GM04503 (cell line): ENCODE measurements at regions not wholly inside any gene's neighbourhood (a gene's known extent, or its start where the extent isn't known, plus 50 kb on each side); places are given as distances from the start of the nearest gene placed in this dataset.
A peak's percentile ranks its signal among the peaks of the same experiment; 100 is the strongest.

ENCODE experiments used
- DNase-seq: peaks from one replicate; pipeline ENCODE4 v3.0.0-alpha.2; 2012; ENCODE audit warnings: low read depth

DNA sequence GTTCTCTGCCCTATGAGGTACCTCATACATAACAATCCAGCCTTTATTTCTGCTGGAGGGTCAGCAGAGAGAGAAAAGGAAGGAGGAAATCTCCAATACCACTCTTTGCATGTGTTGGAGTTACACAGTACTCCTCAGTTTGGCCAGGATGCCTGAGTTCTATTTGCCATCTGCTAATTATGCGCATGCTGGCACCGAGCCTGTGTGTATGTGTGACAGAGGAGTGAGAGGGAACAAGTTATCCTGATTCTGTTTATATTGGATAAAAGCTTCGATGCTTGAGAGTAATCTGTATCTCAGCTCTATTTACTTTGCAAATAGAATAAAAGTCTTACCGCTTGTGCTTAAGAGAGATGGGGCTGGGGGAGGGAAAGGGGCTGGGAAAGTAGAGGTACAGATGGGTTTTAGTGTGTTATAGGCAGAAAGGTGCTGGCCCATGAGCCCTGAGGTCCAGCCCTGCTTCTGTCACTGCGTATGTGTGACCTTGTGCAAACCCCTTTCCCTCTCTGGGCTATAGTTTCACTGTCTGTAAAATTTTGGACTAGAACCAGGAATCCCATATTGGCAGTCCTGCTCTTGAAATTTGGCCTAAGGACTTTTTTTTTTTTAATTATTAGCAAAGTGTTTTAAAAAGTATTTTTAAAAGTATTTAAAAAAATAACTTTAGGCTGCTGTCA lies 54.5 kb upstream of the PLXNA2 start:
- no peak for DNase-seq

- no peak for DNase-seq
These were observed 56.0 kb upstream of the PLXNA2 start for GRCh38 chr1:208300084-208300770.

- no peak for DNase-seq
These were observed 58.6 kb upstream of the PLXNA2 start for GRCh38 chr1:208302699-208303238.

DNA sequence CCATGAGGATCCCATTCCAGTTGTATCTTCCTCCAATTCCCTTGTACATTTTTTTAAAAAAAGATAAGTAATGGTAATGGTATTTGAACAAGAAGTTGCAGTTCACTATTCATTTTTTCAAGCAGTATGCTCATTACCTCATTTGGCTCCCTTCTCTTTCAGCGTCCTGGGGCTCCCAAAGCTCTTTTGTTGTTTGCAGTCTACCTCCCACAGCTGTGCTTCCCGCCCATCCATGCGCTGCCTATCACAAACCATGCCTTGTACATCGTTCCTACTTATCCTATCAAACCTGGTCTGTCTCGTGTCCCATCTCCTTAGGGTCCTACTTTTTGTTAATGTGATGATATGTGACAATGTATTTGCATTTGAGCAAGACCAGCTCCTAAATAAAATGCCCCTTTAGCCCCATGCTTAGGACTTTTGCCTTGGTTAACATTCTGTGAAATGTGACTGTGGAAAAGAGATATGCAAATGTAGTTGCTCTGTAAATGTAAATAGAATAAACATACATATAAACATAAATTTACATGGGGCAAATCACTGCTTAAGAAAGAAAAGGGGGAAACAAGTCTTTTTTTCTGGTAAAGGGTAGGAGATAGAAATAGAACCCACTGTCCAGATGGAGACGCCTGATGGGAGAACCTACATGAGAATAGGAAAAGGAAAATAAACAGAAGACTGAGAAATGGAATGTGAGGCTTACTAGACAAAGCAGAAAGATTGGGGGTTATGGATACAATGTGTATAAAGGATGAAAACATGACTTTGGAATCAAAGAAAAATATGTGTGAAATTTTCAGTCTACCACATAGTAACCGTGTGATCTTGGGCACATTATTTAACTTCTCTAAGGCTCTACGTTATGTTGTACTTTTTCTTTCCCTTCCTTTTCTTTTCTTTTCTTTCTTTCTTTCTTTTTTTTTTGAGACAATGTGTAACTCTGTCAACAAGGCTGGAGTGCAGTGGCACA lies 59.8 kb upstream of the PLXNA2 start:
- DNase-seq: peak; percentile 11

DNA sequence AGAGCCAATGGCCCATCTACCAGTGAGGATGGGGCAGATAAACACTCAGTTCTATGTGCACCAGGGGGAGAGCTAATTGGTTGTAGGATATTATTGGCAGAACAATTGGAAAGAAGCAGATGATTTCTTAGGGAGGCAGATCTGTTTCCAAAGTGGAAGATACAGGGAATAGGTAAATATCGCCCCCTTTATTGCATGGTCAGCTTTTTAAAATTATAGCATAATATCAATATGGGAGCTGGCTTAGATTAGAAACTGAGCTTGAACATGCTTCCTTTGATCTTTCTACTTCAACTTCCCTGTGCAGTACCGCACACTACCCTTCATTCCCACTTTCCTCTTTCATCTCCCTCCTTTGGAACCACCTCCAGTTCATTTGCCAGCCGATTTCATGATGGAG lies 64.0 kb upstream of the PLXNA2 start:
- DNase-seq: no peak

DNA sequence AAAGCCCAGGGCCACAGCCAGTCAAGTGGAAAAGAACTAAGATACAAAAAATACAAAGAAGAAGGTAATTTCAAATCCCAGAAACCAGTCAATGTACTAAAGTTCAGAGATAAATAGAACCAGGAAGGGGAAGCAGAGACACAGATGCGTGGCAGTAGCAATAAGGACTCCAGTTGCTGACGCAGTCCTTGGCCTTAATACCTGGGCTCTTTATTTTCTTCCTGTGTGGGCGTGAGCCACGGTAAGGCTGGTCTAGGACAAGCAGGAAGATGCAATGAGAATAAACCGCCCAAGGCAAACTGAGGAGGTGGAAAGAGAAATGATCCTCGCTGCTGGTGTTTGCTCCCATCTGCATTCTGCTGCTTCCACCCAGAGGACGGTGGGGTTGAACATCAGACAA lies 65.6 kb upstream of the PLXNA2 start:
- no peak for DNase-seq

DNA sequence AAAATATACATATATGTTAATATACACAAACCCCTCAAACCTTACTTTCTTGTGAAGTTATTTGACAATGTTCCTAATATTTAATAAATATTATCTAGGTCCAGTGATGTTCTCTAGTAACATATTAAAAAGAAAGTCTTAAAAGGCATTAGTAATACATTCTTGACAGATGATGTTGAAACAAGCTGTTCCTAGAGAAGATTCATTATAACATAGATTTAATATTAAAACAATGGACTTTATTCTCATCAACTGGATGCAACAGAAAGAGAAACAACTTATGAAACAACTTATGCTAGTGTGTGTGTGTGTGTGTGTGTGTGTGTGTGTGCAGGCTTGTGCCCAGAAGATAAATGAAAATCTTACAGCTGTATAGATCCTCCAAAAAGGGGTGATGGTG lies 68.5 kb upstream of the PLXNA2 start:
- no peak for DNase-seq

- no peak for DNase-seq
These were observed 70.2 kb upstream of the PLXNA2 start for GRCh38 chr1:208314431-208314830.

DNA sequence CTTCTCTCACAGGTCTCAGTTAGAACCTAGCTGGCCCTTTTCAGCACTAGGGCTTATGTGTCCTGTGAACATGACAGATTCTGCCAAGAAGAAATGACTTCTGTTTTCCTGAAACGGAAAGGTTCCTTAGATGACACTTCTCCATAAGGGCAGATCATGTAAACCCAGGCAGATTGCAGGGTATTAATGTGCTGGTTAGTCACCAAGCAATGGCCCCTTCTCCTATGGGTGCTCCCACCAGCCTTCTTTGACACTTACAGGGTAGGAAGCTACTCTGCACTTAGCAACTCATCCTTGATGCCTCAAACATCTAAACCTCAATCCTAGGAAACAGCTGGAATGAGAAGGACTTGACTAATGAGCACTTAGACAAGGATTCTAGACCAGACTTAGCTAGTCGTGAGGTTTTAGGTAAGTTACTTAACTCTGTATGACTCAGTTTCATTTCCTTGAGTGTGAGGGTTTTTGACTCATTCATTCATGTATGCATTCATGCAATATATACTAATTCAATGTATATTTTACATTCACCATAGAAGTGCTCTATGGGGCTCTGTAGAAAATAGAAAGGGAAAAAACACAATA lies 74.1 kb upstream of the PLXNA2 start:
- DNase-seq: no peak

DNA sequence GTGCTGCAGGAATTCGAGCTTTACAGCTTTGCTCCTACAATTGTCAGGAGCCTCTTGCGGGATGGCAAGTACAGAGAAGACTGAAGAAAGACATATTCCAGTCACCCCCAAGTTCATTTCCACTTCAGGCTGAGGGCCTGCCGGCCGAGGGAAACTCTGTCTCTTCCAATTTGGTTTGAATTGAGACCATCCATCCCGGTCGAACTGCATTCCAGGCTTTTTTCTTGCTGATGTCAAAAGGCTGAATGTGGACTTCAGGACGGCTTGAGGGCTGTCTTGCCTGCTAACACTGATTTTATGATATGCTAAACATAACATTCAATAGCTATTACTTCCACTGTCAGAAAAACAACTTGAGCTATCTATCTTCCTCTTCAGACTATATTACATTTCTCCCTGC lies 79.8 kb upstream of the PLXNA2 start:
- DNase-seq: no peak

GRCh38 chr1:208326033-208326432 lies 81.8 kb upstream of the PLXNA2 start:
- no peak for DNase-seq

DNA sequence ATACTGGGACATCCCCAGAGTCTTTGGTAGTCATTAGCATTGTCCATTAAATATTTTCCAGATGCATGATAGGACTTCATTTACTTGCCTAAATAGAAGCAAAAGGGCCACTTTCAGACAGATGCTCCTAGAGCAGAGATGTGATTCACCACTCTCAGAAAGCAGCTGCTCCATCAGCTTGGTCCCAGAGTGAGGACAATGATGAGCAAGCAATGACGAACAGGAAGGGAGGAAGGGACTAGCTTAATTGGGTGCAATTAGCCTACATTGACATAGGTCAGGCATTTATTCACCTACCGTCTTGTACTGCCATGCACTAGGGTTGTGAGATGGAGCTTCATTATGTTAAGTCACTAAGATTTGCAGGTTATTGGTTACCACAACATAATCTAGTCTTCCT lies 85.1 kb upstream of the PLXNA2 start:
- DNase-seq: no peak

DNA sequence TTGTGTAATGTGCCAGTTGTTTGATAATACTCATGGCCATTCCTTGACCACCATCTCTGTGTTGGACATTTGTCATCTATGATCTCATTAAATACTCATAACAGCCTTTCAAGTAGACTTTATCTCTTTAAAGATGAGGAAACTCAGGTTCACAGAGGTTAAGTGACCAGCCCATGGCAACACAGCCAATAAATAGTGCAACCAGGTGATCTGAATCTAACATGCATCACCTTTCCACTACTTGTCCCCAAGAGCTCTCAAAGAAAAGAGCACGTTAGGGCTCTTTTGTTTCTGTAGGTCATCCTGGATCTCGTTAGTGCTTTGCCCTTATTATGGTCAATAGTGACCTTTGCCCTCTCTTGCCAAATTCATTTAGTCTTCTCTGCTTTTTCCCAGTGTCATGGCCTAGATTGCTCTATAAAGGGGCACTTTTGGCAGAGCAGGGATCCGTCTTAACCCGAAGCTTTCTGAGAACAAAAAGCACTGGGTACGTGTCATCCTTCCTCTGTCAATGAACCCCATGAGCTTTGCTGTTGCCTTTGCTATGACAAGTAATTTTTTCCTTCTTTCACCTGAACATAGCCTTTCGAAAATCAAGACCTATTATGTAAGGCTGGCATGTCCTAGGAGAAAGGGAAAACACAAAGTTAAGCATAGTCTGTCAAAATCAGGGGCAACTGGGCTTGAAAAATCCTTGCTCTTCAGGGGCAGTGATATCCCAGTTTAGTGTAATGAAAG lies 88.0 kb upstream of the PLXNA2 start:
- DNase-seq: no peak

DNA sequence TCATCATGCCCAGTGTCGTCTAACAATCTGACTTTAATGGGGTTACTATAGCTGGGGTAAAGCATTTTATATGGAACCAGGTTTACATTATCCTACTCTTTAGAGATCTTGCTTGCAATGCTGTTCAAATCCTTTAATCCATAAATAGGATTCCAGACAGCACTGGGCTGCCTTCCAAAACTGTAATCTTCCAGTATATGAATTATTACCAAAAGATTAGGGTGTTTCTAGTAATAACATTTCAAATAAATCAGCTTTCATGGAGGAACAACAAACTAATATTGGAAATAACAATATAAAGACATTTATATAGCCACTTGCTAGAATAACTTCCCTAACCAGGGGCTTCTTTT lies 88.6 kb upstream of the PLXNA2 start:
- DNase-seq: no peak

DNA sequence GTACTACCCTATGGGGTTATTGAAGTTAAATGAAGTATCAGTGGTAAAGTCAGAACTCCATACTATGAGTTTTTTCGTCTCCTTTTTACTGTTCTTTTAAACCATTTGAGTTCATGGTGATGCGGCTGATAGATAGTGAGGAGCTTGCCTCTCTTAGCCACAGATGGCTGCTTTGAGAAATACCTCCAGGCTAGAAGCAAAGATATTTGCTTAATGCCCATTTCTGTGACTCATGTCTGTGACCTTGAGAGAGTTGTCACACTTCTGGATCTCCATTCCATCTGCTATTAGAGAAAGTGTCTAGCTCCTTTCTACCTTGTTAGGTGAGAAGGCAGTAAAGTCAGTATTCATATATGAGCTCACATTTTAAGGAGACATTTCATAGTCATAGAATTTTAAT lies 89.5 kb upstream of the PLXNA2 start:
- no peak for DNase-seq

- DNase-seq: no peak
These were observed 91.4 kb upstream of the PLXNA2 start for GRCh38 chr1:208335371-208336136.

DNA sequence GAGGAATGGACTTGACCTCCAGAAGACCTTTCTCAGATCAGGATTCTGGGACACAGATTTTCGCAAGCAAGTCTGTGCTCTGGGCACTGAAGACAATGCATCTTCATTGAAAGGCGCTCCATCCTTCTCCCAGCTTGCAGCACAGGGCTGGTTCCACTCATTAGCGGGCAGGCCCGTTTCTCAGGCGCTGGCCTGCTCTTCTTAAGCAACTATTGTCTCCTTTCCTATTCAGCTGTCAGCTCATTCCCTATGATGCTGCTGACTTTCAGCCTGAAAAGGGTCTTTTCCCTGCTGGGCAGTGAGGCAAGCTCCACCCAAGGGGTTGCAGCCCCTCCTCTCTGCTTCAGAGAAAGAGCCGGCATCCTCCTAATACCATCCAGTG lies 91.9 kb upstream of the PLXNA2 start:
- no peak for DNase-seq

DNA sequence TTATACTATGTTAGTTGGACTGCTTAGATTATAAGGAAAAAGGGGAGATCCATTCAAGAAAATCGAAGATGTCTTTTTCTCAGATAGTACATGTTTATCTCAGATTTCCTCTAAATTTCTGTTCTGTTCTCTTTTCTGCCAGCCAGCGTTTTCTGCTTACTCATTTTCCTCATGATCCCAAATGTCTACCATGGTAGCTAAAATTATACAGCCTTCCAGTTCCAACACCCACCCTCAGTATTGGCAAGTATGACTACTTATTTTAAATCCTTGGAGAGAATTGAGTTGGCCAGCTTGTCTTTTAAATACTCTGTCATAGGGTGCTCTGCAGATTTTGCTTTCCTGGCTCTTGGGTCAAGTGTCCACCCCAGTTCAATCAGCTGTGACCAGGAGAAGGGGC lies 95.7 kb upstream of the PLXNA2 start:
- no peak for DNase-seq

DNA sequence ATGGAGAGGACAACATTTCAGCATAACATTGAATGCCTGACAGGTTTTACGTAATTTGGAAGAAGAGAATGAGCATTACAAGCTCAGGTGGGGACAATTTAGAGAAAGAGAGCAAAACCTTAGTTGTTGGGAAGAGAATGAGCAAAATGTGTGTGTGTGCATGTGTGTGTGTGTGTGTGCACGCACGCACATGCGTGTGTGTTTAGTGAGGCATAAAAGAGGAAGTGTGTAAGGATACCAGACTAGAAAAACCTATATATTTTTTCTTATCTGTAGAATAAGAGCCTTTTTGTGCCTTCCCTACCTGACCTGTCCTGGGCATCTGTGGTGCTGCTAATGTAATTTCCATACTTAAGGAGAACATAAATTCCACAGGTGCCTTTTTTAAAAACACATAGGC lies 99.0 kb upstream of the PLXNA2 start:
- DNase-seq: no peak

DNA sequence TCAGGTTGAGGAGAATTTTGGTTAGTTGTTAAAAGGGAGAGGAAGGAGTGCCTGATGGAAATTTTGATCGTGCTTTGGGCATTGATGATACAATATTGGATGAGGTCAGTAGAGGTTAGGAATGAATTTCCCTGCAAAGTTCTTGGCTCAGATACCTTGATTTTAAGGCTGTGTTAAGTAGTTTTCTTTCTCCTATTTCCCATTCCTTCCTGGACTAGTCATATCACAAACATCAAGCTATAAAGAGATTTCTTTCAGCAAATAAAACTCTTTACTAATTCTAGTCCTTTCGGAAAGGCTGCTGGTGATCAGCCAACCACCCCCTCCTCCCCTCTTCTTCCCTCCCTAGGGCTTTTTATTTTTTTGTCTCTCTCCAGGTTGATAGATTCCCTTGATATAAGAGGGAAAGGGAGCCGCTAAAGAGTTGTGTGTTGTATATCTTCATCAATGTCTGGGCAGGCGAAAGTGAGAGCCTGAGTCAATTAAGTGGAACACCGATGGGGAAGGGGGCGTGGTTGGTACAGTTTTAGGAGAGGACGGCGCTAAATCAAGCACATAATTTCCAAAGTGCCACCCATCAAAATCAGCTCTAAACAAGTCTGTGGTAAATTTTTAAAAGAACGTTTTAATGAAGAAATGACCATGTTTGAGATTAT lies 100.1 kb upstream of the PLXNA2 start:
- no peak for DNase-seq
